HUES6 (cell line): ENCODE measurements at regions not wholly inside any gene's neighbourhood (a gene's known extent, or its start where the extent isn't known, plus 50 kb on each side); places are given as distances from the start of the nearest gene placed in this dataset.

ENCODE experiments used
- H3K27ac ChIP-seq: 2 replicates; pipeline ENCODE4 v1.7.0; 2013; ENCODE audit warnings: low read depth, mild to moderate bottlenecking, low read length, inconsistent platforms
- H3K27me3 ChIP-seq: 2 replicates; pipeline ENCODE4 v1.6.1; 2013; ENCODE audit warnings: low read length; ENCODE audit not compliant: control insufficient read depth, insufficient read depth
- H3K36me3 ChIP-seq: 2 replicates; pipeline ENCODE4 v1.6.1; 2013; ENCODE audit warnings: low read length; ENCODE audit not compliant: control insufficient read depth, insufficient read depth
- H3K4me1 ChIP-seq: 2 replicates; pipeline ENCODE4 v1.6.1; 2013; ENCODE audit warnings: low read length; ENCODE audit not compliant: control insufficient read depth, insufficient read depth
- H3K4me3 ChIP-seq: 2 replicates; pipeline ENCODE4 v1.5.1; 2013; ENCODE audit warnings: low read depth, low read length
- H3K9ac ChIP-seq: one replicate; pipeline ENCODE4 v1.6.1; 2013; ENCODE audit warnings: mild to moderate bottlenecking, low read length
- H3K9me3 ChIP-seq: 2 replicates; pipeline ENCODE4 v1.6.1; 2013; ENCODE audit warnings: low read depth, low read length; ENCODE audit not compliant: control insufficient read depth, insufficient read depth

GRCh38 chr15:62708470-62708869 lies 334.1 kb upstream of the TPM1 start:
- no peak overlapping the region for H3K27ac ChIP-seq
- 0 out of 2 replicates have a peak, but pooled peaks cover 10% of the 10 kb centered on the region for H3K4me1 ChIP-seq
- peaks cover 11% of the 10 kb centered on the region; the same call in 1 of the 2 replicates for H3K36me3 ChIP-seq
- H3K27me3 ChIP-seq = no peaks in the 10 kb centered on the region
- no peaks in the 10 kb centered on the region for H3K9me3 ChIP-seq
- no peak overlapping the region for H3K9ac ChIP-seq
- no peak overlapping the region for H3K4me3 ChIP-seq

GRCh38 chr15:62709261-62709660 lies 333.3 kb upstream of the TPM1 start:
- Histone ChIP-seq H3K4me1 (0 out of 2 replicates have a peak, but pooled peaks cover 10% of the 10 kb centered on the region), H3K9me3 (no peaks in the 10 kb centered on the region), H3K9ac (no peak overlapping the region), H3K27me3 (no peaks in the 10 kb centered on the region), H3K4me3 (no peak overlapping the region), H3K36me3 (peaks cover 11% of the 10 kb centered on the region; the same call in 1 of the 2 replicates), H3K27ac (no peak overlapping the region)

GRCh38 chr15:62711691-62712454 lies 330.7 kb upstream of the TPM1 start:
- H3K4me3 ChIP-seq = no peak overlapping the region
- H3K27ac ChIP-seq = no peak overlapping the region
- 0 out of 2 replicates have a peak, but pooled peaks cover 4% of the 10 kb centered on the region for H3K4me1 ChIP-seq
- no peak overlapping the region for H3K9ac ChIP-seq
- no peaks in the 10 kb centered on the region for H3K27me3 ChIP-seq
- H3K9me3 ChIP-seq = no peaks in the 10 kb centered on the region
- H3K36me3 ChIP-seq = peaks cover 7% of the 10 kb centered on the region; the same call in 1 of the 2 replicates

GRCh38 chr15:62712455-62712839 lies 330.1 kb upstream of the TPM1 start:
- H3K9me3 ChIP-seq = no peaks in the 10 kb centered on the region
- no peak overlapping the region for H3K27ac ChIP-seq
- H3K4me3 ChIP-seq = no peak overlapping the region
- H3K9ac ChIP-seq = no peak overlapping the region
- no peaks in the 10 kb centered on the region for H3K27me3 ChIP-seq
- H3K4me1 ChIP-seq = 0 out of 2 replicates have a peak, but pooled peaks cover 4% of the 10 kb centered on the region
- H3K36me3 ChIP-seq = peaks cover 10% of the 10 kb centered on the region; the same call in 1 of the 2 replicates

GRCh38 chr15:62715946-62716345 lies 326.6 kb upstream of the TPM1 start:
- H3K9me3 ChIP-seq = no peaks in the 10 kb centered on the region
- H3K9ac ChIP-seq = no peak overlapping the region
- H3K36me3 ChIP-seq = peaks cover 23% of the 10 kb centered on the region
- H3K27me3 ChIP-seq = no peaks in the 10 kb centered on the region
- H3K4me1 ChIP-seq = no peaks in the 10 kb centered on the region
- no peak overlapping the region for H3K27ac ChIP-seq
- H3K4me3 ChIP-seq = no peak overlapping the region

- H3K9ac ChIP-seq = no peak overlapping the region
- no peaks in the 10 kb centered on the region for H3K4me1 ChIP-seq
- H3K9me3 ChIP-seq = no peaks in the 10 kb centered on the region
- no peak overlapping the region for H3K4me3 ChIP-seq
- H3K27ac ChIP-seq = no peak overlapping the region
- no peaks in the 10 kb centered on the region for H3K27me3 ChIP-seq
- H3K36me3 ChIP-seq = peaks cover 17% of the 10 kb centered on the region
Measured at GRCh38 chr15:62717496-62717895, 325.1 kb upstream of the TPM1 start.

GRCh38 chr15:62719316-62719715 lies 323.2 kb upstream of the TPM1 start:
- Histone ChIP-seq H3K9ac (no peak overlapping the region), H3K27me3 (no peaks in the 10 kb centered on the region), H3K4me3 (no peak overlapping the region), H3K4me1 (no peaks in the 10 kb centered on the region), H3K27ac (no peak overlapping the region), H3K9me3 (no peaks in the 10 kb centered on the region), H3K36me3 (peaks cover 17% of the 10 kb centered on the region)

GRCh38 chr15:62722237-62722636 lies 320.3 kb upstream of the TPM1 start:
- no peaks in the 10 kb centered on the region for H3K9me3 ChIP-seq
- no peak overlapping the region for H3K9ac ChIP-seq
- H3K4me3 ChIP-seq = no peak overlapping the region
- H3K4me1 ChIP-seq = no peaks in the 10 kb centered on the region
- no peaks in the 10 kb centered on the region for H3K27me3 ChIP-seq
- no peak overlapping the region for H3K27ac ChIP-seq
- peaks cover 13% of the 10 kb centered on the region for H3K36me3 ChIP-seq

- Histone ChIP-seq H3K27me3 (no peaks in the 10 kb centered on the region), H3K27ac (no peak overlapping the region), H3K4me1 (no peaks in the 10 kb centered on the region), H3K9ac (no peak overlapping the region), H3K4me3 (no peak overlapping the region), H3K9me3 (peaks cover 8% of the 10 kb centered on the region; the same call in 1 of the 2 replicates), H3K36me3 (no peaks in the 10 kb centered on the region)
Measured at GRCh38 chr15:62726461-62726860, 316.1 kb upstream of the TPM1 start.

GRCh38 chr15:62727501-62727900 lies 315.0 kb upstream of the TPM1 start:
- Histone ChIP-seq H3K4me3 (no peak overlapping the region), H3K9ac (no peak overlapping the region), H3K9me3 (peaks cover 8% of the 10 kb centered on the region; the same call in 1 of the 2 replicates), H3K27ac (no peak overlapping the region), H3K27me3 (no peaks in the 10 kb centered on the region), H3K36me3 (no peaks in the 10 kb centered on the region), H3K4me1 (no peaks in the 10 kb centered on the region)

- Histone ChIP-seq H3K27me3 (no peaks in the 10 kb centered on the region), H3K27ac (no peak overlapping the region), H3K36me3 (no peaks in the 10 kb centered on the region), H3K4me1 (peaks cover 12% of the 10 kb centered on the region), H3K9me3 (peaks cover 8% of the 10 kb centered on the region; the same call in 1 of the 2 replicates), H3K9ac (no peak overlapping the region), H3K4me3 (no peak overlapping the region)
Measured at GRCh38 chr15:62730825-62731224, 311.7 kb upstream of the TPM1 start.
